Naive B cell (primary cell): ENCODE measurements at regions not wholly inside any gene's neighbourhood (a gene's known extent, or its start where the extent isn't known, plus 50 kb on each side); places are given as distances from the start of the nearest gene placed in this dataset.
"Not testable (repeated sequence)": the region's sequence is repeated elsewhere in the genome, so short reads cannot be mapped to it uniquely, and the experiment has no call there.

Experiments used
- ATAC-seq, 2 donors: fragments of 150-1000 bp; cut with Tn5 transposase; 2 replicates each; pipeline ENCODE4 v1.10.0; 2021; ENCODE audit warnings: low read depth in 2 of 2, mild to moderate bottlenecking in 2 of 2, moderate library complexity in 2 of 2
- DNase-seq: peaks from one replicate; pipeline ENCODE4 v3.0.0; 2022
- H3K27ac Mint-ChIP-seq, 6 donors: one replicate each; pipeline ENCODE4 v1.8.0; 2020 to 2022; ENCODE audit warnings: mild to moderate bottlenecking in 6 of 6, mixed read lengths in 6 of 6, moderate library complexity in 5 of 6, inconsistent platforms in 2 of 6
- H3K27me3 Mint-ChIP-seq, 3 donors: one replicate each; pipeline ENCODE4 v1.8.0; 2021 to 2022; ENCODE audit warnings: mixed read lengths in 3 of 3, mild to moderate bottlenecking in 1 of 3
- H3K36me3 Mint-ChIP-seq, 2 donors: one replicate each; pipeline ENCODE4 v1.8.0; 2020 to 2022; ENCODE audit warnings: mixed read lengths in 2 of 2, inconsistent platforms in 1 of 2, mild to moderate bottlenecking in 1 of 2
- H3K4me1 Mint-ChIP-seq, 3 donors: one replicate each; pipeline ENCODE4 v1.8.0; 2020 to 2022; ENCODE audit warnings: mixed read lengths in 3 of 3, inconsistent platforms in 1 of 3, mild to moderate bottlenecking in 1 of 3, moderate library complexity in 1 of 3
- H3K4me3 Mint-ChIP-seq, 8 donors: one replicate each; pipeline ENCODE4 v1.8.0; 2020 to 2022; ENCODE audit warnings: mild to moderate bottlenecking in 8 of 8, mixed read lengths in 8 of 8, moderate library complexity in 8 of 8, inconsistent platforms in 2 of 8
- H3K9me3 Mint-ChIP-seq, 7 donors: one replicate each; pipeline ENCODE4 v1.8.0; 2020 to 2022; ENCODE audit warnings: mixed read lengths in 7 of 7, mild to moderate bottlenecking in 5 of 7, inconsistent platforms in 2 of 7, moderate library complexity in 1 of 7

GRCh38 chr9:111110805-111111204 is 72.5 kb upstream of the LPAR1 start:
- no peaks in the 10 kb centered on the region for H3K36me3 Mint-ChIP-seq

DNA sequence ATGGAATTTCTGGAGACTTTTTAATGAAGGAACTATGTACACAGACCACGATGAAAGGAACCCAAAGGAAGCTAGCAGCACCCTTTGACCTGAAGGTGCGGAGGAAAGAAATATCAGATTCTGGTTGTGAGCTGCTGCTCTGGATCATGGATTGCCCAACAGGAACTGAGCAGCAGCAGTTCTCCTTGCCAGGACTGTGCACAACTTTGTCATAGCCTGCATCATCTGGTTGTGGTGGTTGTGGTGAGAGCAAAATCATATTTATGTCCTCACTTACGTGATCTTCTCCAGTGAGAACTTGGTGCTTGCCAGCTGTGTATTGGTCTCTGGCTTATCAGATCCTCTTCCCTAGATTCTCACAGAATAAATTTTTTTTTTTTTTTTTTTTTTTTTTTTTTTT is 70.7 kb upstream of the LPAR1 start:
- no peak overlapping the region for H3K4me3 Mint-ChIP-seq
- ATAC-seq (no peak), DNase-seq (no peak)
- no peaks in the 10 kb centered on the region for H3K9me3 Mint-ChIP-seq
- no peaks in the 10 kb centered on the region for H3K36me3 Mint-ChIP-seq
- no peaks in the 10 kb centered on the region for H3K4me1 Mint-ChIP-seq
- H3K27ac Mint-ChIP-seq: no peak overlapping the region
- H3K27me3 Mint-ChIP-seq: no peaks in the 10 kb centered on the region

More at GRCh38 chr9:111110805-111111204, 72.5 kb upstream of the LPAR1 start:
- Mint-ChIP-seq H3K27me3 (no peaks in the 10 kb centered on the region), H3K27ac (no peak overlapping the region), H3K4me1 (no peaks in the 10 kb centered on the region), H3K9me3 (no peaks in the 10 kb centered on the region), H3K4me3 (no peak overlapping the region)
- ATAC-seq: no peak
- DNase-seq: no peak

DNA sequence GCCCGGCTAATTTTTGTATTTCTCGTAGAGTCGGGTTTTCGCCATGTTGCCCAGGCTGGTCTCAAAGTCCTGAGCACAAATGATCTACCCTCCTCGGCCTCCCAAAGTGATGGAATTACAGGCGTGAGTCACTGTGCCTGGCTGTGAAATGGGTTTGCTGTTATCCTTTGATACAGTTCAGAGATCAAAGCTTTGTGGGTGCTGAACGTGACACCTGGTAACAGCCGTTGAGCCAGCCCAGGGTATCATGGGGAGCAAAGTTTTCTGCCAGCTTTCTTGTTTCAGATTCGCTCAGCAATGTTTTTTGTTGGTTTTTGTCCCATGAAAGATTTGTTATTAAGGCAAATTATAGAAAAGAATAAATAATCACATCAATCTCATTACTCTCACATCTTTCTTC is 68.9 kb upstream of the LPAR1 start:
- ATAC-seq: no peak
- DNase-seq: no peak
- no peaks in the 10 kb centered on the region for H3K36me3 Mint-ChIP-seq
- H3K27me3 Mint-ChIP-seq: no peaks in the 10 kb centered on the region
- no peak overlapping the region for H3K4me3 Mint-ChIP-seq
- no peak overlapping the region for H3K27ac Mint-ChIP-seq
- no peaks in the 10 kb centered on the region for H3K9me3 Mint-ChIP-seq
- H3K4me1 Mint-ChIP-seq: no peaks in the 10 kb centered on the region

DNA sequence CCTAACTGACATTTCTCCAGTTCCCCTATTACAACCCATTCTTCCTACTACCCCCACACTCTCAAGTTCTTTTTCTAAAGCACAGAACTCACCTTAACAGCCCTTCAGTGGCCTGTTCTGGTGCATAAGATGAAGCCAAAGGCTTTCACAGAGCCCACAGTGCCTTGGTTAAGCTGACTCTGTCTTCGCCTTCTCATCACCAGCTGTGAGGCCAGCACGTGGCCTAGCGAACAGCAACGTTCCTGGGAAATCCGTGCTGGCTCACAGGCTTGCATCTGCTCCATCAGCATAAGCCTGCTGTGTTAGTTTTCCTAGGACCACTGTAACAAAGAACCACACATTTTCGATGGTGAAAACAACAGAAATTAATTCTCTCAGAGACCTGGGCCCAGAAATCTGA is 67.9 kb upstream of the LPAR1 start:
- no peaks in the 10 kb centered on the region for H3K36me3 Mint-ChIP-seq
- no peak overlapping the region for H3K4me3 Mint-ChIP-seq
- H3K4me1 Mint-ChIP-seq: no peaks in the 10 kb centered on the region
- H3K27ac Mint-ChIP-seq: no peak overlapping the region
- DNase-seq: no peak
- no peaks in the 10 kb centered on the region for H3K9me3 Mint-ChIP-seq
- no peak for ATAC-seq
- no peaks in the 10 kb centered on the region for H3K27me3 Mint-ChIP-seq

DNA sequence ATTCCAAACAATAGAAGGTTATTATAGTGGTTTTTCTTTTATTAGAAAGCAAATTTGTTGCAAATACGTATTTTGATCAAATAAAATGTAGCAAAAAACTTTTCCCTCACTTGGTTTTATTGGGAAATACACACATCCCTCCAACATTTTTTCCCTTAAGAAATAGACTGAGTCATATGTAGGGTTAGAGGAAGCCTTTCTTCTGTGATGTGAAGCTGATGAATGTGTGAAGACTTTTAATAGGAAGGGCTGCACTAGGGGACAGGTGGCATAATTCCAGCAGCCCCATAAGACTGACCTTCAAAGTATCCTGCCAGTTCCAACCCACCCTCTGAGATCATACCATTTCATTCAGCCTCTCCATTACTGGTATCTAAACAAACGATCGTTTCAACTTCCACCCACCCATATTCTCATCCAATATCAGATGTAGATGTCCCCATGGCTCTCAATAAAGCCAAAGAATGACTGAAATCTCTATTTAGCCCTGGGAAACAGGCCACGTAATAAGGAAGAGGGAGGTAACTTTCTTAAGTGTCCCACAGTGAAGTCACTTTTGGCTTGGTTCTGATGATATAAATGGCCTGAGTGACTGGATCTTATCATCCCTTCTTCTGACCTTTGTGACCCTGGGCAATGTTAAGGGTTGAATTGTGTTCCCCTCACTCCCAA is 64.7 kb upstream of the LPAR1 start:
- Mint-ChIP-seq H3K4me1 (no peaks in the 10 kb centered on the region), H3K27me3 (no peaks in the 10 kb centered on the region), H3K36me3 (no peaks in the 10 kb centered on the region), H3K27ac (no peak overlapping the region), H3K9me3 (no peaks in the 10 kb centered on the region), H3K4me3 (peak overlapping the region in 1 of 8 donors; percentile 13)
- ATAC-seq (no peak), DNase-seq (no peak)

GRCh38 chr9:111099199-111100008 is 61.1 kb upstream of the LPAR1 start:
- H3K9me3 Mint-ChIP-seq: no peaks in the 10 kb centered on the region
- H3K4me3 Mint-ChIP-seq: no peak overlapping the region
- peak overlapping the region in 2 of 6 donors; percentile 24 to 55 for H3K27ac Mint-ChIP-seq
- ATAC-seq (no peak), DNase-seq (no peak)
- no peaks in the 10 kb centered on the region for H3K4me1 Mint-ChIP-seq
- H3K36me3 Mint-ChIP-seq: no peaks in the 10 kb centered on the region
- no peaks in the 10 kb centered on the region for H3K27me3 Mint-ChIP-seq

- H3K27ac Mint-ChIP-seq: no peak overlapping the region
- no peak for ATAC-seq
- no peaks in the 10 kb centered on the region for H3K36me3 Mint-ChIP-seq
Observed at GRCh38 chr9:111098093-111098492, 59.8 kb upstream of the LPAR1 start.

GRCh38 chr9:111096051-111096450 is 57.8 kb upstream of the LPAR1 start:
- Mint-ChIP-seq H3K27me3 (peaks cover 0 to 6% (median 0%) of the 10 kb centered on the region in 3 donors), H3K36me3 (no peaks in the 10 kb centered on the region), H3K27ac (no peak overlapping the region), H3K4me1 (no peaks in the 10 kb centered on the region), H3K4me3 (no peak overlapping the region), H3K9me3 (peaks cover 0 to 5% (median 0%) of the 10 kb centered on the region in 7 donors)
- no peak for DNase-seq
- no peak for ATAC-seq

More at GRCh38 chr9:111098093-111098492, 59.8 kb upstream of the LPAR1 start:
- Mint-ChIP-seq H3K4me1 (no peaks in the 10 kb centered on the region), H3K4me3 (no peak overlapping the region), H3K9me3 (peaks cover 0 to 1% (median 0%) of the 10 kb centered on the region in 7 donors), H3K27me3 (peaks cover 0 to 3% (median 0%) of the 10 kb centered on the region in 3 donors)
- no peak for DNase-seq

DNA sequence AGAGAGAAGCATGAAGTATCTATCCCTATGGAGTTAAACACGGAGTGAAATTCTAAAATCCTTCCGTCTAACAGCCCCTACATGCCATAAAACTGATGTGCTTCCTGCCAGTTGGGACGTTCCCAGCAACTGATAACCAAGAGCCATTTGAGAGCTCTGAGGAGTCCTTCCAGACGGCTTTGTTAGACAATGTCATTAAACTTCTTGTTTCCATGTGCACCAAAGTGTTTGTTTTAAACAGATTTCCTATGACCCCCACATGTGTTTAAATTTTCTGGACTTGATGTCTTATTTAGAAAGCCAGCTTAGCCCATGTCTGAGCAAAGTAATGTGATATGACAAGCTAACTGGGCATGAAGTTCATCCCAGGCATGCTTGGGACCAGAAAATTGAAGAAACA is 57.2 kb upstream of the LPAR1 start:
- ATAC-seq (no peak), DNase-seq (no peak)
- no peaks in the 10 kb centered on the region for H3K36me3 Mint-ChIP-seq
- H3K27me3 Mint-ChIP-seq: peaks cover 0 to 6% (median 0%) of the 10 kb centered on the region in 3 donors
- H3K4me3 Mint-ChIP-seq: no peak overlapping the region
- H3K27ac Mint-ChIP-seq: no peak overlapping the region
- H3K9me3 Mint-ChIP-seq: peaks cover 0 to 5% (median 0%) of the 10 kb centered on the region in 7 donors
- H3K4me1 Mint-ChIP-seq: no peaks in the 10 kb centered on the region

GRCh38 chr9:111094958-111095357 is 56.7 kb upstream of the LPAR1 start:
- DNase-seq: no peak
- H3K36me3 Mint-ChIP-seq: no peaks in the 10 kb centered on the region
- peaks cover 0 to 5% (median 0%) of the 10 kb centered on the region in 7 donors for H3K9me3 Mint-ChIP-seq
- H3K4me1 Mint-ChIP-seq: no peaks in the 10 kb centered on the region
- H3K27me3 Mint-ChIP-seq: peaks cover 0 to 6% (median 0%) of the 10 kb centered on the region in 3 donors
- H3K27ac Mint-ChIP-seq: no peak overlapping the region
- no peak overlapping the region for H3K4me3 Mint-ChIP-seq
- no peak for ATAC-seq

GRCh38 chr9:111094433-111094924 is 56.2 kb upstream of the LPAR1 start:
- Mint-ChIP-seq H3K27me3 (peaks cover 0 to 6% (median 0%) of the 10 kb centered on the region in 3 donors), H3K4me1 (no peaks in the 10 kb centered on the region), H3K27ac (no peak overlapping the region), H3K9me3 (peaks cover 0 to 5% (median 0%) of the 10 kb centered on the region in 7 donors), H3K4me3 (no peak overlapping the region), H3K36me3 (no peaks in the 10 kb centered on the region)
- ATAC-seq (no peak), DNase-seq (no peak)

GRCh38 chr9:111092167-111092566 is 53.9 kb upstream of the LPAR1 start:
- H3K9me3 Mint-ChIP-seq: peaks cover 5 to 18% (median 11%) of the 10 kb centered on the region in 7 donors
- not testable (repeated sequence) for H3K27ac Mint-ChIP-seq, H3K36me3 Mint-ChIP-seq, ATAC-seq, H3K27me3 Mint-ChIP-seq, H3K4me3 Mint-ChIP-seq, DNase-seq, H3K4me1 Mint-ChIP-seq
